ENCODE measurements at regions not wholly inside any gene's neighbourhood (a gene's known extent, or its start where the extent isn't known, plus 50 kb on each side); places are given as distances from the start of the nearest gene placed in this dataset.

- TF ChIP-seq POLR2A (IDR thresholded peaks at IDR 0.05) (no peak), POLR2AphosphoS5 (IDR thresholded peaks at IDR 0.05) (no peak), EP300 (IDR thresholded peaks at IDR 0.05) (no peak)
- TF ChIP-seq, protein P1, sequence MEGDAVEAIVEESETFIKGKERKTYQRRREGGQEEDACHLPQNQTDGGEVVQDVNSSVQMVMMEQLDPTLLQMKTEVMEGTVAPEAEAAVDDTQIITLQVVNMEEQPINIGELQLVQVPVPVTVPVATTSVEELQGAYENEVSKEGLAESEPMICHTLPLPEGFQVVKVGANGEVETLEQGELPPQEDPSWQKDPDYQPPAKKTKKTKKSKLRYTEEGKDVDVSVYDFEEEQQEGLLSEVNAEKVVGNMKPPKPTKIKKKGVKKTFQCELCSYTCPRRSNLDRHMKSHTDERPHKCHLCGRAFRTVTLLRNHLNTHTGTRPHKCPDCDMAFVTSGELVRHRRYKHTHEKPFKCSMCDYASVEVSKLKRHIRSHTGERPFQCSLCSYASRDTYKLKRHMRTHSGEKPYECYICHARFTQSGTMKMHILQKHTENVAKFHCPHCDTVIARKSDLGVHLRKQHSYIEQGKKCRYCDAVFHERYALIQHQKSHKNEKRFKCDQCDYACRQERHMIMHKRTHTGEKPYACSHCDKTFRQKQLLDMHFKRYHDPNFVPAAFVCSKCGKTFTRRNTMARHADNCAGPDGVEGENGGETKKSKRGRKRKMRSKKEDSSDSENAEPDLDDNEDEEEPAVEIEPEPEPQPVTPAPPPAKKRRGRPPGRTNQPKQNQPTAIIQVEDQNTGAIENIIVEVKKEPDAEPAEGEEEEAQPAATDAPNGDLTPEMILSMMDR (IDR thresholded peaks at IDR 0.05): no peak
These were observed 202.2 kb downstream of the RAMP3 start for GRCh38 chr7:45359776-45360175.

All from suprapubic skin (tissue), 4 donors.